ENCODE measurements at regions not wholly inside any gene's neighbourhood (a gene's known extent, or its start where the extent isn't known, plus 50 kb on each side); places are given as distances from the start of the nearest gene placed in this dataset.
A peak's percentile ranks its signal among the peaks of the same experiment; 100 is the strongest.

DNA sequence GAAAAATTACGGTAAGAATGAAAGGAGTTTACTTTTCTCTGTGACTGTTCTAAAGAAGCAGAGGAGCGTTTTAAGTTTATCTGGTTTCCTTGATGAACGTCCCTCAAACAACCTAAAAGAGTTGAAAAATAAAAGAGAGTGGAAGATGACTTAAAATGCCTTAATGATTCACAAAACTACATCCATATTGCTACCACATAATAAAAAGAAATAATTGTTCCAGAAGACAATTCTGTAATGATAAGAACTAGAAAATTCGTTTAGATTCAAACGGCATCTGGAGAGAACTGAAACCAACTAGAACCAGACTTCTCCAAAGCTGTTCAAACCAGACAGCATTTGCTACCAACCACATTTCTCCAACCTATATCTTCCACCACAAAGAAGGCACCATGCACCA is 68.1 kb downstream of the TEKT4 start:
- H3K4me3 ChIP-seq (ENCODE audit: low read length): no peak overlapping the region
- TF ChIP-seq, protein P1, sequence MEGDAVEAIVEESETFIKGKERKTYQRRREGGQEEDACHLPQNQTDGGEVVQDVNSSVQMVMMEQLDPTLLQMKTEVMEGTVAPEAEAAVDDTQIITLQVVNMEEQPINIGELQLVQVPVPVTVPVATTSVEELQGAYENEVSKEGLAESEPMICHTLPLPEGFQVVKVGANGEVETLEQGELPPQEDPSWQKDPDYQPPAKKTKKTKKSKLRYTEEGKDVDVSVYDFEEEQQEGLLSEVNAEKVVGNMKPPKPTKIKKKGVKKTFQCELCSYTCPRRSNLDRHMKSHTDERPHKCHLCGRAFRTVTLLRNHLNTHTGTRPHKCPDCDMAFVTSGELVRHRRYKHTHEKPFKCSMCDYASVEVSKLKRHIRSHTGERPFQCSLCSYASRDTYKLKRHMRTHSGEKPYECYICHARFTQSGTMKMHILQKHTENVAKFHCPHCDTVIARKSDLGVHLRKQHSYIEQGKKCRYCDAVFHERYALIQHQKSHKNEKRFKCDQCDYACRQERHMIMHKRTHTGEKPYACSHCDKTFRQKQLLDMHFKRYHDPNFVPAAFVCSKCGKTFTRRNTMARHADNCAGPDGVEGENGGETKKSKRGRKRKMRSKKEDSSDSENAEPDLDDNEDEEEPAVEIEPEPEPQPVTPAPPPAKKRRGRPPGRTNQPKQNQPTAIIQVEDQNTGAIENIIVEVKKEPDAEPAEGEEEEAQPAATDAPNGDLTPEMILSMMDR (conservative IDR thresholded peaks at IDR 0.05; ENCODE audit: low read length): no peak
- no peak for DNase-seq (ENCODE audit: low read depth)

DNA sequence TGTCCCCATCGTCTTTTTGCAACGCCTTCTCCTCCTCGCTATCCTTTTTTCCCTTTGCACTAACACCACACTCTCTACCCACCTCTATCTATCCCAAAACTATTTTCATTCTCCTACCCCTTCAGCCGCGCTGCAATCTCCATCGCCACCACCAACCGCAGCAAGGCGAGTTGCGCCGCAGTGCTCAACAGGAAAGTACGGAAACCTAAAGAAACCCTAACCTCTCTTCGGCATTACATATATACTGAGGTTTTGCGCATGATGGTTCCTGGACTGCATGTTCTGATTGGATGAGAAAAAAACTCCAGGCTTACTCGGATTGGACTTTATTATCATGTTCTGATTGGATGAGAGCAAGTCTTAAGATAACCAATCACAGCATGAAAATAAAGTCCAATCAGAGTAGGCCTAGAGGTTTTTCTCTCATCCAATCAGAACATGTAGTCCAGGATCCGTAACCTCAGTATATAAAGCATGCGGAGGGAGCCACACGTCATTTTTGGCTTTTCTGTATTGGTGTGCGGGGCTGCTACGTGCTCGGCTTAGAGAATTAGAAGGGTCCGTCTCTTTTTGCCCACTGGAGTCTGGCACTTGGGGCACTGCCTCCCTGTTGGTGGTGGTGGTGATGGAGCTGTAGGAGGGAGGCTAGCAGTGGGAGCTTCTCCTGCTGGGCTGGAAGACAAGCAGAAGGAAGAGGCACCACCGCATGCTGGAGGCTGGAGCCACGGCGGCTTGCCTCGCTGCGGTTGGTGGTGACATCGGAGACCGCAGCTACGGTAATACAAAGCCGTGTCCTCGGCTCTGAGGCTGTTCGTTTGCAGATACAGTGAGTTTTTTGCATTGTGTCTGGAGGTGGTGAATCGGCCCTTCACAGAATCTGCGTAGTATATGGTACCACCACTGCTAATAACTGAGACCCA is 76.1 kb downstream of the TEKT4 start:
- no peak for DNase-seq (ENCODE audit: low read depth)

DNA sequence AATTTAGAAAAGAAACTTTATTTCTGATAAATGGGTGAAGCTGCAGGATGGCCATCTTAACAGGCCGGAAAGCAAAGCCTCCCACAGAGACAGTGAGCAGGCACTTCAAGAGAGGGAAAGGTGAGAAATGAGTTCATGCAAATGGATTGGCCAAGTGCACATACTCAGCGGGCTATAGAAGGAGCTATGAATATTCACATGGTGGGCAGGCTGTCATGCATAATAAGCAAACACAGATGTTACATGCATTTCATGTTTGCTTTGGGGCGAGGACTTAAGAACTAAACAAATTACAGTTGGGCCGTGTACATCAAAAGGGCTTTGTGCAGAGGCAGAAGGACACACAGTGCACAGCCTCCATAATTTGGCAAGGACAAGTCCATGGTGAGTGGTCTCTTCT is 69.8 kb upstream of the MAL start:
- H3K4me3 ChIP-seq (ENCODE audit: low read length): no peak overlapping the region
- TF ChIP-seq, protein P1 (conservative IDR thresholded peaks at IDR 0.05; ENCODE audit: low read length): no peak
- no peak for DNase-seq (ENCODE audit: low read depth)

More for the DNA sequence above, 76.1 kb downstream of the TEKT4 start:
- no peak overlapping the region for H3K4me3 ChIP-seq (ENCODE audit: low read length)
- TF ChIP-seq, protein P1 (conservative IDR thresholded peaks at IDR 0.05; ENCODE audit: low read length): no peak

DNA sequence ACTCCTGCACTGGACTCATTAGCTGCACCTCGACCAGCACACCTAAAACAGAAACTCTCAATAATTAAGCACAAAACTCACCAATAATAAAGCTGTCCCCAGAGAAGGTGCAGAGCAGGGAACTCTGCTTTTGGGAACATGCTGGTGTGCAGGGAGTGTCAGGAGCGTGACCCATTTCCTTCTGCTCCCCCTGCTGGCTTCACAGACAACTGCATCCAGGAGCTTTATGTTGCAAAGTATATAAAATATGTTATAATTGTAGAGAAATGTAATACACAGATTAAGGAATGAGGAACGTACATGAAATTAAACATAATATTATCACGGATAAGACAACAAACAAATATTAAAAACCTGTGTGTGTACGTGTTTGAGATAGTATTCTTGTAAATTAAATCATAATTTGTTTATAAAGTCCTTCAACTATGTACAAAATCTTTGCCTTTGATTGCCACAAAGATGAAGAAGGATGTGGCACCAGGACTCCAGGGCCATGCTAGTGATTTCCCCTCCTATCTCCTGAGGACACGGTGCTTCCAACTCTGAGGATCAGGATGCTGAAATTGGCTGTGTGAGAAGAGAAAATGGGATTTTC is 68.6 kb upstream of the MAL start:
- peak; percentile 23 for DNase-seq (ENCODE audit: low read depth)
- H3K4me3 ChIP-seq (ENCODE audit: low read length): no peak overlapping the region
- TF ChIP-seq, protein P1 (conservative IDR thresholded peaks at IDR 0.05; ENCODE audit: low read length): peak; percentile 92

DNA sequence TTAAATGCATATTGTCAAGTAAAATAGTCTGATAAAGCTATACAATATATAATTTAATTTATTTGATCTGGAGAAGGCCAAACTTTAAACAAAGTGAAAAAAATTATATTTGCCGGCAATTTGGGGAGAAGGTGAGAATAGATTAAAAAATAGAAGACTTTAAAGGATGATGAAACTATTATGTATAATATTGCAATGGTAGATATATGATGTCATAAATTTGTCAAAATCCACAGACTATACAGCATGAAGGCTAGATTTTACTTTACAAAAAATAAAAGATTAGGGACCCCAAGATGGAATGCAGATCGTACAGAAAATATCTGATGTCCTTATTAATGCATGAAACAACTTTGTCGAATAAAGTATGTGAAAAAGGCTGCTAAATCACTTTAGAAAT is 67.3 kb upstream of the MAL start:
- TF ChIP-seq, protein P1 (conservative IDR thresholded peaks at IDR 0.05; ENCODE audit: low read length): no peak
- H3K4me3 ChIP-seq (ENCODE audit: low read length): no peak overlapping the region
- no peak for DNase-seq (ENCODE audit: low read depth)

DNA sequence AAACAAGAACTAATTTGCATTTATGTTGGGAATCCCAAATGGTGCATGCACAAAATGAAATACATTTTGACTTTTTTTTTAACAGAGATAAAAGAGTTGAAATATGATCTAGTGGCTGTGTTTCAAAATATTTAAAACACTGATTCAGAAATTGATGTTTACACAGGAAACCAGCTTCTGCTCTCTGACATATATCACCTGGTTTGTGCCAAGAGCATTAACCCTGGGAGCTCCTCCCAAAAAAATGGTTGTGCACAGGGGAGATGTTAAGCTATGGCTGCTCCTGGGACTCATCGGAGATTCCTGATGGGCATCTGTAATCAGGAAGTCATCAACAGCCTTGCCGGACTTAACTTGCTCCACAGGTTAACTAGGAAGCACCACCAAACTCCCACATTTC is 65.2 kb upstream of the MAL start:
- DNase-seq (ENCODE audit: low read depth): no peak
- TF ChIP-seq, protein P1 (conservative IDR thresholded peaks at IDR 0.05; ENCODE audit: low read length): no peak
- no peak overlapping the region for H3K4me3 ChIP-seq (ENCODE audit: low read length)

DNA sequence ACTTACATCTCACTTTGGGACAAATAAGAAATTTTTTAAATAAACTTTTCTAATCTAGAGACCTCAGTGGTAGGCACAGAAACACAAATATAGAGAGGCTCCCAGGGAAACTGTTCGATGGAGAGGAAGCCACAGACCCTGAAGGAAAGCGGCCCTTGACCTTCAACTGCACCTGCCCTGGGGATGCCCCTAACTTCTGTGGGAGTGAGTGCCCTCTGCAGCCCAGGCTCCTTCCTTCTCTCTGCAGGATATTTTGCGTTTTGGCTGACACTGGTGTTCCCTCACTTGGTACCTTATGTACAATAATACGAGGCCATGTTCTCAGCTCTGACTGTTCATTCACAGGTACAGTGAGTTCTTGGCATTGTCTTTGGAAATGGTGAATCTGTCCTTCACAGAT is 64.8 kb upstream of the MAL start:
- no peak for DNase-seq (ENCODE audit: low read depth)
- TF ChIP-seq, protein P1 (conservative IDR thresholded peaks at IDR 0.05; ENCODE audit: low read length): no peak
- no peak overlapping the region for H3K4me3 ChIP-seq (ENCODE audit: low read length)

All from AG10803 (cell line).